ENCODE measurements at regions not wholly inside any gene's neighbourhood (a gene's known extent, or its start where the extent isn't known, plus 50 kb on each side); places are given as distances from the start of the nearest gene placed in this dataset.

DNA sequence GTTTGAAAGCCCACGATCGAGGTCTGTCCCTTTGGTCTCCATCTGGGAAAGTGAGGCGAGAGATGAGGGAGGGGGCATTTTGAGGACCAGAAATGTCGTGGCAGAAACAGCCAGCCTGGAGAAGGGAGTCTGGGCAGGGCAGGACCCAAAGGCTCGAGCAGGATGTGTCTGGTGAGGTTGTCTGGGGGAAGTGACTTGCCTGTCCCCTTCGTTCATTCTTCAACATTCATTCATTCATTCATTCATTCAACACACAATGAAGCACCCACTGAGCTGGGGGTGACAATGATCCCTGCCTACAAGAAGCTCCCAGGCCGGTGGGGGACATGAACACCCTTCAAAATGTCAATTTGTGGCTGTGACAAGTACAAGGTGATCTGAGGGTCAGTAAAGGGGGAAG, 80.5 kb downstream of the CEBPB start:
- TF ChIP-seq POLR2A (IDR thresholded peaks at IDR 0.05; ENCODE audit: low read depth): no peak
- TF ChIP-seq POLR2AphosphoS5 (IDR thresholded peaks at IDR 0.05): no peak
- no peak for TF ChIP-seq CTCF (IDR thresholded peaks at IDR 0.05)

Measured in esophagus muscularis mucosa (tissue), 3 donors.